Neutrophil (primary cell): ENCODE measurements at regions not wholly inside any gene's neighbourhood (a gene's known extent, or its start where the extent isn't known, plus 50 kb on each side); places are given as distances from the start of the nearest gene placed in this dataset.

Source experiments
- H3K27ac ChIP-seq: fragments of 200-600 bp; sonication (generic); 2 replicates; pipeline ENCODE4 v1.5.1; 2016; ENCODE audit warnings: mild to moderate bottlenecking, moderate library complexity
- H3K27me3 ChIP-seq: fragments of 200-600 bp; sonication (generic); 2 replicates; pipeline ENCODE4 v1.6.0; 2016; ENCODE audit warnings: mild to moderate bottlenecking
- H3K36me3 ChIP-seq: fragments of 200-600 bp; sonication (generic); 2 replicates; pipeline ENCODE4 v1.5.1; 2017
- H3K4me1 ChIP-seq, 2 experiments: fragments of 200-600 bp in 1 of 2; sonication (generic) in 1 of 2; 1 replicate in 1 of 2; 2 replicates in 1 of 2; pipeline versions ENCODE4 v1.5.1 to v1.6.1; 2013 to 2016; ENCODE audit warnings: low read depth in 1 of 2, low read length in 1 of 2, mild to moderate bottlenecking in 1 of 2, moderate library complexity in 1 of 2; ENCODE audit not compliant: control insufficient read depth in 1 of 2, insufficient read depth in 1 of 2
- H3K4me3 ChIP-seq, 2 experiments: fragments of 200-600 bp in 1 of 2; sonication (generic) in 1 of 2; 1 replicate in 1 of 2; 2 replicates in 1 of 2; pipeline ENCODE4 v1.5.1; 2013 to 2016; ENCODE audit warnings: low read depth in 1 of 2, low read length in 1 of 2, mild to moderate bottlenecking in 1 of 2, moderate library complexity in 1 of 2
- H3K9me3 ChIP-seq: fragments of 200-600 bp; sonication (generic); 2 replicates; pipeline ENCODE4 v1.5.1; 2016
- TF ChIP-seq, protein P1 (sequence below): fragments of 200-600 bp; sonication (generic); IDR thresholded peaks from 2 replicates; pipeline ENCODE4 v1.5.1; 2016; ENCODE audit warnings: antibody characterized with exemption

DNA sequence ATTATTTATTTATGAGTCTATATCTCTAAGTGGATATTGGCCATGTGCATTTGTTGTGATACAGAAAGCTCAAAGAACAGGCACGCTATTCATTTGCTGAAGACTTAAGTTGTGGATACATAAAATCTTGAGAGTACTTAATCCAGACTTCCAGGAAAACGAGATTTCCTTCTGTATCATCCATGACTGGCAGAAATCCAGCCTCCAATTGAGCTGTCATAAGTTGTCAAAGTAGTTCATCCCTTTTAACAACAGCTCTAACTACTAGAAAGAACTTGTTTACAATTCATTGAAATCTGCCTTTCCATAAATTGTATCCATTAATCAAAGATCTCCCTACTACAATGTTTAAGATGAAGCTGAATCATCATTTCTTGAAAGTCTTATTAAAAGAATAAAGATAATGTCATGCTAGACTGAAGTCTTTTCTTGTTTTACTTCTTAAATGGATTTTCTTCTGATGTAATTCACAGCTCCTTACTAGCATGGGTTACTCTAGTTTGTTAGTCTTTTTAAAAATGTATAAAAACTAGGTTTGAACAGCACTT, 447.3 kb upstream of the CITED2 start:
- no peaks in the 10 kb centered on the region for H3K27me3 ChIP-seq

DNA sequence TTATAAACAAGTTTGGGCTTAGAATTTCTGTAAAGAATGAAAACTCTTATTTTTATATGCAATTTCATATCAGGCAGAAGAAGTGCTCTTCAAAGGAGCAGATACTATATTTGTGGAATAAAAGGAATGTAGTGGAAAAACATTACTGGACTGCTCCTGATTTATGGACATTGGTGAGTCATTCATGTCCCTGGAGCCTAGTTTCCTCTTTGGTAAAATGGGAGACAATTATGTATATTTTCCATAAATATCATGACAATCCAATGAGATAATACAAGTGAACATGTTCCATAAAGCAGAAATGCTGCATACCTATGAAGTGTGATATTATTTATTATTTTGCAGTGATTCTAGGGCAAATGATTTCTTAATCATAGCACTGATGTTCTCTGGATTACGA, 445.8 kb upstream of the CITED2 start:
- Histone ChIP-seq H3K9me3 (no peaks in the 10 kb centered on the region), H3K27ac (no peak overlapping the region), H3K4me1 (no peaks in the 10 kb centered on the region), H3K27me3 (no peaks in the 10 kb centered on the region), H3K4me3 (no peak overlapping the region), H3K36me3 (no peaks in the 10 kb centered on the region)
- TF ChIP-seq, protein P1, sequence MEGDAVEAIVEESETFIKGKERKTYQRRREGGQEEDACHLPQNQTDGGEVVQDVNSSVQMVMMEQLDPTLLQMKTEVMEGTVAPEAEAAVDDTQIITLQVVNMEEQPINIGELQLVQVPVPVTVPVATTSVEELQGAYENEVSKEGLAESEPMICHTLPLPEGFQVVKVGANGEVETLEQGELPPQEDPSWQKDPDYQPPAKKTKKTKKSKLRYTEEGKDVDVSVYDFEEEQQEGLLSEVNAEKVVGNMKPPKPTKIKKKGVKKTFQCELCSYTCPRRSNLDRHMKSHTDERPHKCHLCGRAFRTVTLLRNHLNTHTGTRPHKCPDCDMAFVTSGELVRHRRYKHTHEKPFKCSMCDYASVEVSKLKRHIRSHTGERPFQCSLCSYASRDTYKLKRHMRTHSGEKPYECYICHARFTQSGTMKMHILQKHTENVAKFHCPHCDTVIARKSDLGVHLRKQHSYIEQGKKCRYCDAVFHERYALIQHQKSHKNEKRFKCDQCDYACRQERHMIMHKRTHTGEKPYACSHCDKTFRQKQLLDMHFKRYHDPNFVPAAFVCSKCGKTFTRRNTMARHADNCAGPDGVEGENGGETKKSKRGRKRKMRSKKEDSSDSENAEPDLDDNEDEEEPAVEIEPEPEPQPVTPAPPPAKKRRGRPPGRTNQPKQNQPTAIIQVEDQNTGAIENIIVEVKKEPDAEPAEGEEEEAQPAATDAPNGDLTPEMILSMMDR = no peak

More for the DNA sequence above, 447.3 kb upstream of the CITED2 start:
- H3K4me1 ChIP-seq = no peaks in the 10 kb centered on the region
- H3K36me3 ChIP-seq = no peaks in the 10 kb centered on the region
- H3K27ac ChIP-seq = no peak overlapping the region
- H3K9me3 ChIP-seq = no peaks in the 10 kb centered on the region
- H3K4me3 ChIP-seq = no peak overlapping the region
- TF ChIP-seq, protein P1 = no peak

DNA sequence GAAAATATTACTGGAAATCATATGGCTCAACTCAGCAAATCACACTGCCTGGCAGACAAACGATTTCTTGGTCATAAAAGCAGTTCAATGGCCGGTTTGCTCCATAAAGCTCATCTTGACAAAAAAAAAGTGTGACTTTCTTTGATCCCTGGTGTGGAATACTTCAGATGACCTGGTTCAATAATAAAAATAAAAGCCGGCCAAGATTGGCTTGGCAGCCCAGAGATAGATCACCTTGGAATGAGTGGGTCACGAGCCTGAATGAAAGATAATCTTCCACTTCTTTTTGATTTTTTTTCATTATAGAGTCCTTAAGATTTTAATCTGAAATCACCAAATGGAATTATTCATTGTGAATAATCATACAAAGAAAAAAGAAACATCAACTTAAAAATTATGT, 445.3 kb upstream of the CITED2 start:
- Histone ChIP-seq H3K27me3 (no peaks in the 10 kb centered on the region), H3K9me3 (no peaks in the 10 kb centered on the region), H3K27ac (no peak overlapping the region), H3K4me1 (no peaks in the 10 kb centered on the region), H3K36me3 (no peaks in the 10 kb centered on the region), H3K4me3 (no peak overlapping the region)
- TF ChIP-seq, protein P1 = no peak

DNA sequence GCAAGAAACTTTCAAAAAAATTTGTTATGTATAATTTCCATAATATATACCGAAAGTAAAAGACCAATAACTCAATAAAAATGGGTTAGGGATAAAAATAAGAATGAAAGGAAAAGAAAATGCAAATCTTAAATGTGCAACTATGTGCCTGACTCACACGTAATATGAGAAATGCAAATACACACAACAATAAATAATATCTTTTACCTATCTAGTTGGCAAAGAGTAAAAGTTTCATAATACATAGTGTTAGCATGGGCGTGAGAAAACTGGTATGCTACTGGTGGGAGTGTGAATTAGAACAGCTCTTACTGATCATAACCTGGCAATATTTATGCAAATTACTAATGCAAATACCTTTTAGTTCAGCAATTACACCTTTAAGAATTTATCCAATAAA, 438.5 kb upstream of the CITED2 start:
- Histone ChIP-seq H3K36me3 (no peaks in the 10 kb centered on the region), H3K4me1 (no peaks in the 10 kb centered on the region), H3K27ac (no peak overlapping the region), H3K27me3 (no peaks in the 10 kb centered on the region), H3K4me3 (no peak overlapping the region), H3K9me3 (no peaks in the 10 kb centered on the region)
- TF ChIP-seq, protein P1 = no peak

DNA sequence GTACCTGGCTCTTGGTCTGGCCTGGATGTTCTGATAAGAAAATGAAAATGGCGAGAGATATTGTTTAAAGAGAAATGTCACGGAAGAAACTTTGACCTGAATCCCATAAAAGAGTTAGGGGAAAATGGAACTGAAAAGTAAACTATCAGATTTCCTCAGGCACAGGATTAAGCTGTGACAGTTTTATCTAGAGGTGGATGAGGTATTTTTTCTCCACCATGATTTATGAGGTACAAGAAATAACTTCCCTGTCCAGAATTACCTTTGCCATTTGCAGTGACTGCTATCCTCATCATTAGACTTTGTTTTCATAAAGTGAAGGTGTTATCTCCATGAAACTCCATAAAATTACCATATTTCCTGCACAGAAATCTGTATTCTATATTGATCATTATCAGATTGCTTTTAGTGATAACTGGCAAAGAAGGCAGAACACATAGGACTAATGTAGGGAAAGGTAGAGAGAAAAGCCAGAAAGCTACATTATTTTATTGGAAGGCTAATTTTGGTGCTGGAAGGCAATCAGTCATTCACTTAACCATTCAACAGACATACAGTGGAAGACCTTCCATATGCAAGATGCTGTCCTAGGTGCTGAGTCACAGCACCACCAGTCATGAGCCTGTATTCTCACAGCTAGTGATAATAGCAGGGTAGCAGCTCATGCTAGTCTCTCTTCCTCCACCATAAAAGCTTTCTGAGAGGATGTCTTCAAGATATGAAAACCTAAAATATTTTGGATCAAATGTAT, 427.3 kb upstream of the CITED2 start:
- H3K27me3 ChIP-seq = no peaks in the 10 kb centered on the region
- H3K36me3 ChIP-seq = no peaks in the 10 kb centered on the region
- no peaks in the 10 kb centered on the region for H3K9me3 ChIP-seq
- H3K27ac ChIP-seq = no peak overlapping the region
- H3K4me3 ChIP-seq = no peak overlapping the region
- TF ChIP-seq, protein P1 = no peak
- no peaks in the 10 kb centered on the region for H3K4me1 ChIP-seq
